CD4-positive, alpha-beta T cell treated with Interferon gamma for 1 hour (primary cell): ENCODE measurements at regions not wholly inside any gene's neighbourhood (a gene's known extent, or its start where the extent isn't known, plus 50 kb on each side); places are given as distances from the start of the nearest gene placed in this dataset.

Experiments
- DNase-seq: peaks from one replicate; pipeline ENCODE4 v3.0.0-alpha.2; 2020

GRCh38 chr5:77948476-77948875, 172.3 kb upstream of the TBCA start:
- DNase-seq, result no peak

GRCh38 chr5:77947041-77947428, 170.9 kb upstream of the TBCA start:
- no peak for DNase-seq

GRCh38 chr5:77946381-77947040, 170.4 kb upstream of the TBCA start:
- no peak for DNase-seq

GRCh38 chr5:77945874-77946273, 169.7 kb upstream of the TBCA start:
- no peak for DNase-seq

- DNase-seq, result no peak
Measured at GRCh38 chr5:77944757-77945340, 168.7 kb upstream of the TBCA start.

- no peak for DNase-seq
Measured at GRCh38 chr5:77943851-77944250, 167.7 kb upstream of the TBCA start.

GRCh38 chr5:77942578-77943239, 166.6 kb upstream of the TBCA start:
- DNase-seq, result no peak

GRCh38 chr5:77937015-77937908, 161.1 kb upstream of the TBCA start:
- no peak for DNase-seq

GRCh38 chr5:77936365-77936693, 160.2 kb upstream of the TBCA start:
- DNase-seq, result no peak

GRCh38 chr5:77935506-77936364, 159.6 kb upstream of the TBCA start:
- DNase-seq, result peak; percentile 43

- DNase-seq, result no peak
Measured at GRCh38 chr5:77928776-77929300, 152.7 kb upstream of the TBCA start.

GRCh38 chr5:77926337-77926736, 150.2 kb upstream of the TBCA start:
- DNase-seq, result no peak

- no peak for DNase-seq
Measured at GRCh38 chr5:77925503-77925902, 149.4 kb upstream of the TBCA start.

- no peak for DNase-seq
Measured at GRCh38 chr5:77924081-77924480, 147.9 kb upstream of the TBCA start.

- DNase-seq, result no peak
Measured at GRCh38 chr5:77923666-77924065, 147.5 kb upstream of the TBCA start.

GRCh38 chr5:77921094-77921768, 145.1 kb upstream of the TBCA start:
- no peak for DNase-seq

GRCh38 chr5:77920359-77921058, 144.4 kb upstream of the TBCA start:
- no peak for DNase-seq

GRCh38 chr5:77915346-77915745, 139.2 kb upstream of the TBCA start:
- no peak for DNase-seq

GRCh38 chr5:77912721-77913120, 136.6 kb upstream of the TBCA start:
- DNase-seq, result no peak

- DNase-seq, result no peak
Measured at GRCh38 chr5:77910602-77911188, 134.6 kb upstream of the TBCA start.

- DNase-seq, result no peak
Measured at GRCh38 chr5:77909237-77909636, 133.1 kb upstream of the TBCA start.
